Calu3 (cell line): ENCODE measurements at regions not wholly inside any gene's neighbourhood (a gene's known extent, or its start where the extent isn't known, plus 50 kb on each side); places are given as distances from the start of the nearest gene placed in this dataset.

Experiments
- BruUV-seq: library from RNA; stranded (reverse); fragments of 400-500 nt; replicated peaks from 2 replicates; lab custom pipeline; 2021; lab: Mats Ljungman, UMichigan
- CTCF ChIA-PET: fragments of 300-600 bp; sonication (Branson Sonifier 250); formaldehyde crosslinking; loops from one replicate; lab custom pipeline; 2022; ENCODE audit warnings: antibody characterized with exemption; lab: Charles Lee
- DNase-seq: peaks from one replicate; pipeline ENCODE4 v3.0.0; 2022
- H3K27ac Mint-ChIP-seq: one replicate; pipeline ENCODE4 v1.8.0; 2022; ENCODE audit warnings: mixed read lengths; ENCODE audit not compliant: unreplicated experiment
- H3K27me3 Mint-ChIP-seq: one replicate; pipeline ENCODE4 v1.8.0; 2022; ENCODE audit warnings: mixed read lengths; ENCODE audit not compliant: unreplicated experiment
- H3K36me3 Mint-ChIP-seq: one replicate; pipeline ENCODE4 v1.8.0; 2022; ENCODE audit warnings: mild to moderate bottlenecking, moderate library complexity, mixed read lengths; ENCODE audit not compliant: insufficient read depth, unreplicated experiment
- H3K4me1 Mint-ChIP-seq: one replicate; pipeline ENCODE4 v1.8.0; 2022; ENCODE audit warnings: mild to moderate bottlenecking, low read depth, mixed read lengths; ENCODE audit not compliant: unreplicated experiment
- H3K4me3 Mint-ChIP-seq: one replicate; pipeline ENCODE4 v1.8.0; 2022; ENCODE audit warnings: mild to moderate bottlenecking, low read depth, moderate library complexity, mixed read lengths; ENCODE audit not compliant: unreplicated experiment
- H3K9me3 Mint-ChIP-seq: one replicate; pipeline ENCODE4 v1.8.0; 2022; ENCODE audit warnings: low read depth, mixed read lengths; ENCODE audit not compliant: unreplicated experiment
- CTCF ChIP-seq: fragments of 200-600 bp; IDR thresholded peaks from one replicate; pipeline ENCODE4 v1.8.0; 2022; ENCODE audit warnings: antibody characterized with exemption; ENCODE audit not compliant: unreplicated experiment
- intact Hi-C: fragments of 100-400 bp; cut with micrococcal nuclease; formaldehyde crosslinking; loops from one replicate; pipeline ENCODE4 v1.10.0; 2022; ENCODE audit not compliant: unreplicated experiment

DNA sequence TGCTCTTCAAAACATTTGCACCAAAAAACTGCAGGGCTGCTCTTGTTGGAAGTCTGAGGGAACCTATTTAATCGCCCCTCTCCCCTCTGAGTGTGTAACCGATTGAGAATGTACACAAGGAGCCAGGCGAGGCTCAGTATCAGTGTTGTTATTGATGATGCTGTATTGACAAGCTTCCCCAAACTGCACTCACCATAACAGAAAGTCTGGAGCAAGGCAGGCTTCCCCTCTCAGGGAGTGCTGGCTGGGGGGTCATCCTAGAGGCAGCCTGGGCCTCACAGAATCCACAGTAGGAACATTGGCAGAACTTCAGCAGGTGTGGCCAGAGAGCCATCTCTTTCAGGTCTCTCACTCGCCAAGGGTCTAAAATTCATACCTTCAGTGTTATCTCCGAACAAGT is 58.1 kb upstream of the TUNAR start:
- no peaks in the 10 kb centered on the region for H3K4me1 Mint-ChIP-seq
- CTCF ChIA-PET = no interaction called here
- H3K27ac Mint-ChIP-seq = no peak overlapping the region
- no peak for TF ChIP-seq CTCF
- peaks cover 64% of the 10 kb centered on the region for H3K27me3 Mint-ChIP-seq
- no peak for DNase-seq
- no TSS peak for BruUV-seq
- intact Hi-C loops = no loop called here
- no peak overlapping the region for H3K4me3 Mint-ChIP-seq
- H3K36me3 Mint-ChIP-seq = no peaks in the 10 kb centered on the region
- no peaks in the 10 kb centered on the region for H3K9me3 Mint-ChIP-seq

GRCh38 chr14:95817271-95817670 is 59.4 kb upstream of the TUNAR start:
- peaks cover 64% of the 10 kb centered on the region for H3K27me3 Mint-ChIP-seq
- no peak overlapping the region for H3K27ac Mint-ChIP-seq
- no peaks in the 10 kb centered on the region for H3K4me1 Mint-ChIP-seq
- no peaks in the 10 kb centered on the region for H3K9me3 Mint-ChIP-seq
- TF ChIP-seq CTCF = no peak
- intact Hi-C loops = no loop called here
- no peak overlapping the region for H3K4me3 Mint-ChIP-seq
- CTCF ChIA-PET = no interaction called here
- no TSS peak for BruUV-seq
- DNase-seq = no peak
- no peaks in the 10 kb centered on the region for H3K36me3 Mint-ChIP-seq

DNA sequence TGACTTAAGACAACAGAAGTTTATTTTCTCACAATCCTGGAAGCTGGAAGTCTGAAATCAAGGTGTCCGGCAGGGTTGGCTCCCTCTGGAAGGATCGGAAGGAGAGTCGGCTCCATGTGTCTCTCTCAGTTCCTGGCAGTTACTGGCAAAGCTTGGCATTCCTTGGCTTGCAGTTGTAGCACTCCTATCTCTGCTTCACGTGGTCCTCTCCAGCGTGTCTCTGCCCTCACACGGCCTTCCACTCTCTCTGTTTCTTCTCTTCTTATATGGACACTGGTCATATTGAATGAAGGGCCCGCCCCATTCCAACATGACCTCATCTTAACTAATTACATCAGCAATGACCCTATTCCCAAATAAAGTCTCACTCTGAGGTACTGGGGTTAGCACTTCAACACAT is 60.1 kb upstream of the TUNAR start:
- H3K36me3 Mint-ChIP-seq = no peaks in the 10 kb centered on the region
- no peak for TF ChIP-seq CTCF
- H3K9me3 Mint-ChIP-seq = no peaks in the 10 kb centered on the region
- DNase-seq = no peak
- H3K27ac Mint-ChIP-seq = no peak overlapping the region
- H3K4me1 Mint-ChIP-seq = no peaks in the 10 kb centered on the region
- BruUV-seq = no TSS peak
- CTCF ChIA-PET = no interaction called here
- H3K27me3 Mint-ChIP-seq = peaks cover 70% of the 10 kb centered on the region
- intact Hi-C loops = no loop called here
- no peak overlapping the region for H3K4me3 Mint-ChIP-seq

GRCh38 chr14:95815226-95815690 is 61.4 kb upstream of the TUNAR start:
- H3K27me3 Mint-ChIP-seq = peaks cover 73% of the 10 kb centered on the region
- H3K36me3 Mint-ChIP-seq = no peaks in the 10 kb centered on the region
- no peak overlapping the region for H3K4me3 Mint-ChIP-seq
- no TSS peak for BruUV-seq
- H3K4me1 Mint-ChIP-seq = no peaks in the 10 kb centered on the region
- H3K9me3 Mint-ChIP-seq = no peaks in the 10 kb centered on the region
- TF ChIP-seq CTCF = no peak
- H3K27ac Mint-ChIP-seq = no peak overlapping the region
- CTCF ChIA-PET = no interaction called here
- DNase-seq = no peak
- intact Hi-C loops = no loop called here
